GM23338 (cell line): ENCODE measurements at regions not wholly inside any gene's neighbourhood (a gene's known extent, or its start where the extent isn't known, plus 50 kb on each side); places are given as distances from the start of the nearest gene placed in this dataset.

Experiments used
- ATAC-seq: fragments of 200-7000 bp; cut with Tn5 transposase; 3 replicates; pipeline ENCODE4 v1.9.1; 2020
- DNase-seq: peaks from one replicate; pipeline ENCODE4 v3.0.0-alpha.2; 2015; ENCODE audit warnings: low spot score
- H2AFZ ChIP-seq: fragments of 200-600 bp; sonication (generic); 2 replicates; pipeline ENCODE4 v1.8.0; 2016; ENCODE audit warnings: antibody characterized with exemption, mild to moderate bottlenecking, moderate library complexity
- H3F3A ChIP-seq: fragments of 200-600 bp; sonication (generic); replicated peaks from 2 replicates; pipeline ENCODE4 v1.8.0; 2017; ENCODE audit warnings: antibody characterized with exemption, mixed run types, low read depth
- H3K27ac ChIP-seq: fragments of 200-600 bp; sonication (generic); 2 replicates; pipeline ENCODE4 v1.6.1; 2016; ENCODE audit warnings: low read depth
- H3K27me3 ChIP-seq: fragments of 200-600 bp; sonication (generic); 2 replicates; pipeline ENCODE4 v1.8.0; 2016; ENCODE audit warnings: mild to moderate bottlenecking, mixed run types, moderate library complexity; ENCODE audit not compliant: insufficient read depth
- H3K36me3 ChIP-seq: fragments of 200-600 bp; sonication (generic); 2 replicates; pipeline ENCODE4 v1.8.0; 2016; ENCODE audit warnings: mild to moderate bottlenecking; ENCODE audit not compliant: insufficient read depth
- H3K4me1 ChIP-seq: fragments of 200-600 bp; sonication (generic); 2 replicates; pipeline ENCODE4 v1.8.0; 2016; ENCODE audit warnings: mild to moderate bottlenecking, moderate library complexity; ENCODE audit not compliant: insufficient read depth
- H3K4me2 ChIP-seq: fragments of 200-600 bp; sonication (generic); 2 replicates; pipeline ENCODE4 v1.7.1; 2017; ENCODE audit warnings: mixed run types
- H3K4me3 ChIP-seq: fragments of 200-600 bp; sonication (generic); 2 replicates; pipeline ENCODE4 v1.6.1; 2016; ENCODE audit warnings: mixed run types
- H3K79me2 ChIP-seq: fragments of 200-600 bp; sonication (generic); replicated peaks from 2 replicates; pipeline ENCODE4 v1.8.0; 2017; ENCODE audit warnings: mild to moderate bottlenecking; ENCODE audit not compliant: insufficient read depth
- H3K9me2 ChIP-seq: fragments of 200-600 bp; sonication (generic); 2 replicates; pipeline ENCODE4 v1.8.0; 2017; ENCODE audit not compliant: insufficient read depth
- H4K20me1 ChIP-seq: fragments of 200-600 bp; sonication (generic); replicated peaks from 2 replicates; pipeline ENCODE4 v1.8.0; 2017; ENCODE audit warnings: mild to moderate bottlenecking; ENCODE audit not compliant: insufficient read depth
- H3K27ac Mint-ChIP-seq: 2 replicates; pipeline ENCODE4 v1.8.0; 2020; ENCODE audit warnings: inconsistent platforms, mild to moderate bottlenecking, moderate library complexity, mixed read lengths
- H3K27me3 Mint-ChIP-seq: 3 replicates; pipeline ENCODE4 v1.8.0; 2022; ENCODE audit warnings: low read depth, mild to moderate bottlenecking, moderate library complexity, mixed read lengths, inconsistent platforms; ENCODE audit not compliant: insufficient read depth, poor library complexity
- H3K36me3 Mint-ChIP-seq: 3 replicates; pipeline ENCODE4 v1.8.0; 2021; ENCODE audit warnings: low read depth, mild to moderate bottlenecking, inconsistent platforms, moderate library complexity, mixed read lengths
- H3K4me1 Mint-ChIP-seq: 3 replicates; pipeline ENCODE4 v1.8.0; 2020; ENCODE audit warnings: mild to moderate bottlenecking, inconsistent platforms, mixed read lengths
- H3K4me3 Mint-ChIP-seq: 3 replicates; pipeline ENCODE4 v1.8.0; 2021; ENCODE audit warnings: moderate library complexity, mild to moderate bottlenecking, inconsistent platforms, mixed read lengths
- H3K9me3 Mint-ChIP-seq: 3 replicates; pipeline ENCODE4 v1.8.0; 2020; ENCODE audit warnings: moderate library complexity, mild to moderate bottlenecking, inconsistent platforms, mixed read lengths
- CREB1 ChIP-seq: fragments of 250-450 bp; sonication (Bioruptor Pico); IDR thresholded peaks from 2 replicates; pipeline ENCODE4 v1.5.0; 2020; ENCODE audit warnings: low read depth, mild to moderate bottlenecking, moderate library complexity
- EZH2 ChIP-seq: fragments of 200-600 bp; sonication (generic); IDR thresholded peaks from one replicate; pipeline ENCODE4 v1.8.0; 2017; ENCODE audit warnings: antibody characterized with exemption, mild to moderate bottlenecking, low read depth; ENCODE audit not compliant: unreplicated experiment
- EZH2phosphoT487 ChIP-seq: fragments of 200-600 bp; sonication (generic); IDR thresholded peaks from one replicate; pipeline ENCODE4 v1.8.1; 2018; ENCODE audit warnings: antibody characterized with exemption; ENCODE audit not compliant: unreplicated experiment
- JUNB ChIP-seq: IDR thresholded peaks from one replicate; pipeline ENCODE4 v1.6.1; 2016; ENCODE audit warnings: antibody characterized with exemption; ENCODE audit not compliant: unreplicated experiment
- NANOG ChIP-seq: IDR thresholded peaks from 2 replicates; pipeline ENCODE4 v1.6.1; 2016; ENCODE audit warnings: antibody characterized with exemption, borderline replicate concordance
- POLR2AphosphoS5 ChIP-seq: IDR thresholded peaks from 2 replicates; pipeline ENCODE4 v1.6.1; 2016; ENCODE audit warnings: antibody characterized with exemption, low read depth
- STAT1 ChIP-seq: IDR thresholded peaks from one replicate; pipeline ENCODE4 v1.6.1; 2016; ENCODE audit warnings: antibody characterized with exemption; ENCODE audit not compliant: unreplicated experiment
- ZNF114 ChIP-seq: fragments of 250-450 bp; sonication (Bioruptor Pico); IDR thresholded peaks from 2 replicates; pipeline ENCODE4 v1.5.0; 2020; ENCODE audit warnings: mild to moderate bottlenecking, moderate library complexity
- ZNF331 ChIP-seq: fragments of 250-450 bp; sonication (Bioruptor Pico); IDR thresholded peaks from 2 replicates; pipeline ENCODE4 v1.5.0; 2020; ENCODE audit warnings: low read depth, mild to moderate bottlenecking, moderate library complexity
- TF ChIP-seq, protein P1 (sequence below): IDR thresholded peaks from 2 replicates; pipeline ENCODE4 v1.6.1; 2016; ENCODE audit warnings: antibody characterized with exemption
- TF ChIP-seq, protein P2 (sequence below): fragments of 250-450 bp; sonication (Bioruptor Pico); IDR thresholded peaks from 2 replicates; pipeline ENCODE4 v1.5.0; 2020; ENCODE audit warnings: mild to moderate bottlenecking, moderate library complexity
- TF ChIP-seq, protein P3 (sequence below), 2 experiments: fragments of 200-600 bp in 1 of 2; sonication (generic) in 1 of 2; conservative IDR thresholded peaks; 2 replicates each; pipeline versions ENCODE4 v1.5.1 to v1.6.1; 2016 to 2017; ENCODE audit warnings: antibody characterized with exemption in 2 of 2, low read depth in 2 of 2, mild to moderate bottlenecking in 2 of 2, moderate library complexity in 1 of 2
- TF ChIP-seq, protein P4 (sequence below): IDR thresholded peaks from one replicate; pipeline ENCODE4 v1.6.1; 2018; ENCODE audit warnings: antibody characterized with exemption; ENCODE audit not compliant: unreplicated experiment

DNA sequence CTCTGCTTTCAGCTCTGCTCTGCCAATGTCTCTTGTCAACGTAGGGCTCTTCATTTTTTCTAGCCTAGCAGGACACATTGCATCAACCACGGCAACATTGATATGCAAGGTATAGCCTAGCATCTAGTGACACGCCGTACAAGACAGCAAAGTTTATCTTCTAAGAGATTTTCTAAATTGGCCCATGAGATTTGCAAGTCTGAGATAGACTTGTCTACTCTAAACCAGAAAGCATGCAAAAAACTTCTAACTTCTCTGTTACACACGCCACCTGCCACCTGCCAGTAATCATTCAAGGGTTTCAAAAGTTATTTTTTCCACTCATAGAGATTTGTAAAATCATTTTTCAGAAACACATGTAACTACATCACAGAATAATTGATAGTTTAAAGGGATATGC is 1265.7 kb downstream of the C4orf33 start:
- TF ChIP-seq EZH2phosphoT487: no peak
- TF ChIP-seq ZNF331 (CRISPR knock-in tag): no peak
- TF ChIP-seq STAT1: no peak
- TF ChIP-seq, protein P1, sequence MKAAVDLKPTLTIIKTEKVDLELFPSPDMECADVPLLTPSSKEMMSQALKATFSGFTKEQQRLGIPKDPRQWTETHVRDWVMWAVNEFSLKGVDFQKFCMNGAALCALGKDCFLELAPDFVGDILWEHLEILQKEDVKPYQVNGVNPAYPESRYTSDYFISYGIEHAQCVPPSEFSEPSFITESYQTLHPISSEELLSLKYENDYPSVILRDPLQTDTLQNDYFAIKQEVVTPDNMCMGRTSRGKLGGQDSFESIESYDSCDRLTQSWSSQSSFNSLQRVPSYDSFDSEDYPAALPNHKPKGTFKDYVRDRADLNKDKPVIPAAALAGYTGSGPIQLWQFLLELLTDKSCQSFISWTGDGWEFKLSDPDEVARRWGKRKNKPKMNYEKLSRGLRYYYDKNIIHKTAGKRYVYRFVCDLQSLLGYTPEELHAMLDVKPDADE: no peak
- no peak for TF ChIP-seq POLR2AphosphoS5
- TF ChIP-seq JUNB: no peak
- no peak for TF ChIP-seq CREB1 (CRISPR knock-in tag)
- TF ChIP-seq, protein P2, sequence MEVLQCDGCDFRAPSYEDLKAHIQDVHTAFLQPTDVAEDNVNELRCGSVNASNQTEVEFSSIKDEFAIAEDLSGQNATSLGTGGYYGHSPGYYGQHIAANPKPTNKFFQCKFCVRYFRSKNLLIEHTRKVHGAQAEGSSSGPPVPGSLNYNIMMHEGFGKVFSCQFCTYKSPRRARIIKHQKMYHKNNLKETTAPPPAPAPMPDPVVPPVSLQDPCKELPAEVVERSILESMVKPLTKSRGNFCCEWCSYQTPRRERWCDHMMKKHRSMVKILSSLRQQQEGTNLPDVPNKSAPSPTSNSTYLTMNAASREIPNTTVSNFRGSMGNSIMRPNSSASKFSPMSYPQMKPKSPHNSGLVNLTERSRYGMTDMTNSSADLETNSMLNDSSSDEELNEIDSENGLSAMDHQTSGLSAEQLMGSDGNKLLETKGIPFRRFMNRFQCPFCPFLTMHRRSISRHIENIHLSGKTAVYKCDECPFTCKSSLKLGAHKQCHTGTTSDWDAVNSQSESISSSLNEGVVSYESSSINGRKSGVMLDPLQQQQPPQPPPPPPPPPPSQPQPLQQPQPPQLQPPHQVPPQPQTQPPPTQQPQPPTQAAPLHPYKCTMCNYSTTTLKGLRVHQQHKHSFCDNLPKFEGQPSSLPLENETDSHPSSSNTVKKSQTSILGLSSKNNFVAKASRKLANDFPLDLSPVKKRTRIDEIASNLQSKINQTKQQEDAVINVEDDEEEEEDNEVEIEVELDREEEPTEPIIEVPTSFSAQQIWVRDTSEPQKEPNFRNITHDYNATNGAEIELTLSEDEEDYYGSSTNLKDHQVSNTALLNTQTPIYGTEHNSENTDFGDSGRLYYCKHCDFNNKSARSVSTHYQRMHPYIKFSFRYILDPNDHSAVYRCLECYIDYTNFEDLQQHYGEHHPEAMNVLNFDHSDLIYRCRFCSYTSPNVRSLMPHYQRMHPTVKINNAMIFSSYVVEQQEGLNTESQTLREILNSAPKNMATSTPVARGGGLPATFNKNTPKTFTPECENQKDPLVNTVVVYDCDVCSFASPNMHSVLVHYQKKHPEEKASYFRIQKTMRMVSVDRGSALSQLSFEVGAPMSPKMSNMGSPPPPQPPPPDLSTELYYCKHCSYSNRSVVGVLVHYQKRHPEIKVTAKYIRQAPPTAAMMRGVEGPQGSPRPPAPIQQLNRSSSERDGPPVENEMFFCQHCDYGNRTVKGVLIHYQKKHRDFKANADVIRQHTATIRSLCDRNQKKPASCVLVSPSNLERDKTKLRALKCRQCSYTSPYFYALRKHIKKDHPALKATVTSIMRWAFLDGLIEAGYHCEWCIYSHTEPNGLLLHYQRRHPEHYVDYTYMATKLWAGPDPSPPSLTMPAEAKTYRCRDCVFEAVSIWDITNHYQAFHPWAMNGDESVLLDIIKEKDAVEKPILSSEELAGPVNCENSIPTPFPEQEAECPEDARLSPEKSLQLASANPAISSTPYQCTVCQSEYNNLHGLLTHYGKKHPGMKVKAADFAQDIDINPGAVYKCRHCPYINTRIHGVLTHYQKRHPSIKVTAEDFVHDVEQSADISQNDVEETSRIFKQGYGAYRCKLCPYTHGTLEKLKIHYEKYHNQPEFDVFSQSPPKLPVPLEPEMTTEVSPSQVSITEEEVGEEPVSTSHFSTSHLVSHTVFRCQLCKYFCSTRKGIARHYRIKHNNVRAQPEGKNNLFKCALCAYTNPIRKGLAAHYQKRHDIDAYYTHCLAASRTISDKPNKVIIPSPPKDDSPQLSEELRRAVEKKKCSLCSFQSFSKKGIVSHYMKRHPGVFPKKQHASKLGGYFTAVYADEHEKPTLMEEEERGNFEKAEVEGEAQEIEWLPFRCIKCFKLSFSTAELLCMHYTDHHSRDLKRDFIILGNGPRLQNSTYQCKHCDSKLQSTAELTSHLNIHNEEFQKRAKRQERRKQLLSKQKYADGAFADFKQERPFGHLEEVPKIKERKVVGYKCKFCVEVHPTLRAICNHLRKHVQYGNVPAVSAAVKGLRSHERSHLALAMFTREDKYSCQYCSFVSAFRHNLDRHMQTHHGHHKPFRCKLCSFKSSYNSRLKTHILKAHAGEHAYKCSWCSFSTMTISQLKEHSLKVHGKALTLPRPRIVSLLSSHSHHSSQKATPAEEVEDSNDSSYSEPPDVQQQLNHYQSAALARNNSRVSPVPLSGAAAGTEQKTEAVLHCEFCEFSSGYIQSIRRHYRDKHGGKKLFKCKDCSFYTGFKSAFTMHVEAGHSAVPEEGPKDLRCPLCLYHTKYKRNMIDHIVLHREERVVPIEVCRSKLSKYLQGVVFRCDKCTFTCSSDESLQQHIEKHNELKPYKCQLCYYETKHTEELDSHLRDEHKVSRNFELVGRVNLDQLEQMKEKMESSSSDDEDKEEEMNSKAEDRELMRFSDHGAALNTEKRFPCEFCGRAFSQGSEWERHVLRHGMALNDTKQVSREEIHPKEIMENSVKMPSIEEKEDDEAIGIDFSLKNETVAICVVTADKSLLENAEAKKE (CRISPR knock-in tag): no peak
- TF ChIP-seq EZH2: no peak
- TF ChIP-seq, protein P3, sequence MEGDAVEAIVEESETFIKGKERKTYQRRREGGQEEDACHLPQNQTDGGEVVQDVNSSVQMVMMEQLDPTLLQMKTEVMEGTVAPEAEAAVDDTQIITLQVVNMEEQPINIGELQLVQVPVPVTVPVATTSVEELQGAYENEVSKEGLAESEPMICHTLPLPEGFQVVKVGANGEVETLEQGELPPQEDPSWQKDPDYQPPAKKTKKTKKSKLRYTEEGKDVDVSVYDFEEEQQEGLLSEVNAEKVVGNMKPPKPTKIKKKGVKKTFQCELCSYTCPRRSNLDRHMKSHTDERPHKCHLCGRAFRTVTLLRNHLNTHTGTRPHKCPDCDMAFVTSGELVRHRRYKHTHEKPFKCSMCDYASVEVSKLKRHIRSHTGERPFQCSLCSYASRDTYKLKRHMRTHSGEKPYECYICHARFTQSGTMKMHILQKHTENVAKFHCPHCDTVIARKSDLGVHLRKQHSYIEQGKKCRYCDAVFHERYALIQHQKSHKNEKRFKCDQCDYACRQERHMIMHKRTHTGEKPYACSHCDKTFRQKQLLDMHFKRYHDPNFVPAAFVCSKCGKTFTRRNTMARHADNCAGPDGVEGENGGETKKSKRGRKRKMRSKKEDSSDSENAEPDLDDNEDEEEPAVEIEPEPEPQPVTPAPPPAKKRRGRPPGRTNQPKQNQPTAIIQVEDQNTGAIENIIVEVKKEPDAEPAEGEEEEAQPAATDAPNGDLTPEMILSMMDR (conservative IDR thresholded peaks at IDR 0.05; ENCODE audit: low read depth in 2 of 2): no peak
- TF ChIP-seq, protein P4, sequence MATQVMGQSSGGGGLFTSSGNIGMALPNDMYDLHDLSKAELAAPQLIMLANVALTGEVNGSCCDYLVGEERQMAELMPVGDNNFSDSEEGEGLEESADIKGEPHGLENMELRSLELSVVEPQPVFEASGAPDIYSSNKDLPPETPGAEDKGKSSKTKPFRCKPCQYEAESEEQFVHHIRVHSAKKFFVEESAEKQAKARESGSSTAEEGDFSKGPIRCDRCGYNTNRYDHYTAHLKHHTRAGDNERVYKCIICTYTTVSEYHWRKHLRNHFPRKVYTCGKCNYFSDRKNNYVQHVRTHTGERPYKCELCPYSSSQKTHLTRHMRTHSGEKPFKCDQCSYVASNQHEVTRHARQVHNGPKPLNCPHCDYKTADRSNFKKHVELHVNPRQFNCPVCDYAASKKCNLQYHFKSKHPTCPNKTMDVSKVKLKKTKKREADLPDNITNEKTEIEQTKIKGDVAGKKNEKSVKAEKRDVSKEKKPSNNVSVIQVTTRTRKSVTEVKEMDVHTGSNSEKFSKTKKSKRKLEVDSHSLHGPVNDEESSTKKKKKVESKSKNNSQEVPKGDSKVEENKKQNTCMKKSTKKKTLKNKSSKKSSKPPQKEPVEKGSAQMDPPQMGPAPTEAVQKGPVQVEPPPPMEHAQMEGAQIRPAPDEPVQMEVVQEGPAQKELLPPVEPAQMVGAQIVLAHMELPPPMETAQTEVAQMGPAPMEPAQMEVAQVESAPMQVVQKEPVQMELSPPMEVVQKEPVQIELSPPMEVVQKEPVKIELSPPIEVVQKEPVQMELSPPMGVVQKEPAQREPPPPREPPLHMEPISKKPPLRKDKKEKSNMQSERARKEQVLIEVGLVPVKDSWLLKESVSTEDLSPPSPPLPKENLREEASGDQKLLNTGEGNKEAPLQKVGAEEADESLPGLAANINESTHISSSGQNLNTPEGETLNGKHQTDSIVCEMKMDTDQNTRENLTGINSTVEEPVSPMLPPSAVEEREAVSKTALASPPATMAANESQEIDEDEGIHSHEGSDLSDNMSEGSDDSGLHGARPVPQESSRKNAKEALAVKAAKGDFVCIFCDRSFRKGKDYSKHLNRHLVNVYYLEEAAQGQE: no peak
- TF ChIP-seq ZNF114: no peak
- TF ChIP-seq NANOG: no peak
- Histone ChIP-seq H3K79me2 (no peaks in the 10 kb centered on the region), H3K4me1 (no peaks in the 10 kb centered on the region), H3K36me3 (no peaks in the 10 kb centered on the region), H3K9me2 (no peaks in the 10 kb centered on the region), H4K20me1 (no peaks in the 10 kb centered on the region), H3K4me2 (no peak overlapping the region), H3K27ac (no peak overlapping the region), H3K4me3 (no peak overlapping the region), H3F3A (no peaks in the 10 kb centered on the region), H3K27me3 (no peaks in the 10 kb centered on the region), H2AFZ (no peak overlapping the region)
- Mint-ChIP-seq H3K36me3 (no peaks in the 10 kb centered on the region), H3K4me3 (no peak overlapping the region), H3K27ac (no peak overlapping the region), H3K4me1 (peaks cover 4% of the 10 kb centered on the region; the same call in 2 of the 3 replicates), H3K27me3 (no peaks in the 10 kb centered on the region), H3K9me3 (no peaks in the 10 kb centered on the region)
- no peak for DNase-seq
- ATAC-seq: no peak
